Type B pancreatic cell (in vitro differentiated cells): ENCODE measurements at regions not wholly inside any gene's neighbourhood (a gene's known extent, or its start where the extent isn't known, plus 50 kb on each side); places are given as distances from the start of the nearest gene placed in this dataset.
"Not testable (repeated sequence)": the region's sequence is repeated elsewhere in the genome, so short reads cannot be mapped to it uniquely, and the experiment has no call there.

Experiments used
- DNase-seq: peaks from one replicate; pipeline ENCODE4 v3.0.0; 2021; ENCODE audit warnings: mixed read lengths; ENCODE audit not compliant: unreplicated experiment; ENCODE audit errors: extremely low spot score
- H3K27ac Mint-ChIP-seq: 2 replicates; pipeline ENCODE4 v1.8.0; 2021; ENCODE audit warnings: mild to moderate bottlenecking, mixed read lengths
- H3K27me3 Mint-ChIP-seq: 2 replicates; pipeline ENCODE4 v1.8.0; 2021; ENCODE audit warnings: mixed read lengths
- H3K36me3 Mint-ChIP-seq: 2 replicates; pipeline ENCODE4 v1.8.0; 2021; ENCODE audit warnings: mixed read lengths
- H3K4me1 Mint-ChIP-seq: one replicate; pipeline ENCODE4 v1.8.0; 2021; ENCODE audit warnings: mixed read lengths; ENCODE audit not compliant: unreplicated experiment
- H3K4me3 Mint-ChIP-seq: 2 replicates; pipeline ENCODE4 v1.8.0; 2021; ENCODE audit warnings: mild to moderate bottlenecking, mixed read lengths
- H3K9me3 Mint-ChIP-seq: 2 replicates; pipeline ENCODE4 v1.8.0; 2021; ENCODE audit warnings: mixed read lengths
- TF ChIP-seq, protein P1 (sequence below): fragments of 200-600 bp; sonication (generic); conservative IDR thresholded peaks from 2 replicates; pipeline ENCODE4 v1.5.0; 2021; ENCODE audit warnings: antibody characterized with exemption, mild to moderate bottlenecking

DNA sequence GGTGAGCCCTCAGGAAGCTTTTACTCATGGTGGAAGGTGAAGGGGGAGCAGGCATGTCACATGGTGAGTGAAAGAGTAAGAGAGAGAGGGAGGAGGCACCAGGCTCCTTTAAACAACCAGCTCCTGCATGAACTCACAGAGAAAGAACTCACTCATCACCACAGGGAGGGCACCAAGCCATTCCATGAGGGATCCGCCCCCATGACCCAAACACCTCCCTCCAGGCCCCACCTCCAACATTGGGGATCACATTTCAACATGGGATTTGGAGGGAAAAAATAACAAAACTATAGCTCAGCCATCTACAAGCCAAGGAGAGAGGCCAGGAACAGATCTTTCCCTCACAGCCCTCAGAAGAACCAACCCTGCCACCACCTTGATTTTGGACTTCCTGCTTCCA is 153.9 kb downstream of the GOLGA8K start:
- H3K9me3 Mint-ChIP-seq, H3K4me3 Mint-ChIP-seq, H3K27me3 Mint-ChIP-seq, H3K27ac Mint-ChIP-seq, H3K36me3 Mint-ChIP-seq, DNase-seq, H3K4me1 Mint-ChIP-seq: not testable (repeated sequence)

DNA sequence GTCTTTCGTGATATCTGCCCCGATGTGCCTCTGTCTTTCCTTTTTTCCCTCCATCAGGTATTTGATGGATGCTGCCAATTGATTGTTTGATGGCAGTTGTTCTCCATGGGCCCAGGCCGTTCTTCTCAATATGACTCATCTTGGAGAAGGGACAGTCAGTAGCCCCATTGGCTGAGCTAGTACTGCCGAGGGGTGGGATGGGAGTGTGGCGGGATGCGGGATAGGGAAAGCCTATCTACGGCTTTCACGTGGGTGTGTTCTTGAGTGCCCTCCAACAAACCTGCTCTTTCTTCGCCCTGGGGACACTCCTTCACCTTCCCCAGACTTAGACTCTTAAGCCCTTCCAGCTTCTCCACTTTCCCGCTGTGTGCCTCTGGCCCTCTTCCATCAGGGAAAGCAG is 159.4 kb downstream of the GOLGA8K start:
- not testable (repeated sequence) for H3K27ac Mint-ChIP-seq, DNase-seq, H3K9me3 Mint-ChIP-seq, H3K4me1 Mint-ChIP-seq, H3K27me3 Mint-ChIP-seq, H3K4me3 Mint-ChIP-seq, H3K36me3 Mint-ChIP-seq

DNA sequence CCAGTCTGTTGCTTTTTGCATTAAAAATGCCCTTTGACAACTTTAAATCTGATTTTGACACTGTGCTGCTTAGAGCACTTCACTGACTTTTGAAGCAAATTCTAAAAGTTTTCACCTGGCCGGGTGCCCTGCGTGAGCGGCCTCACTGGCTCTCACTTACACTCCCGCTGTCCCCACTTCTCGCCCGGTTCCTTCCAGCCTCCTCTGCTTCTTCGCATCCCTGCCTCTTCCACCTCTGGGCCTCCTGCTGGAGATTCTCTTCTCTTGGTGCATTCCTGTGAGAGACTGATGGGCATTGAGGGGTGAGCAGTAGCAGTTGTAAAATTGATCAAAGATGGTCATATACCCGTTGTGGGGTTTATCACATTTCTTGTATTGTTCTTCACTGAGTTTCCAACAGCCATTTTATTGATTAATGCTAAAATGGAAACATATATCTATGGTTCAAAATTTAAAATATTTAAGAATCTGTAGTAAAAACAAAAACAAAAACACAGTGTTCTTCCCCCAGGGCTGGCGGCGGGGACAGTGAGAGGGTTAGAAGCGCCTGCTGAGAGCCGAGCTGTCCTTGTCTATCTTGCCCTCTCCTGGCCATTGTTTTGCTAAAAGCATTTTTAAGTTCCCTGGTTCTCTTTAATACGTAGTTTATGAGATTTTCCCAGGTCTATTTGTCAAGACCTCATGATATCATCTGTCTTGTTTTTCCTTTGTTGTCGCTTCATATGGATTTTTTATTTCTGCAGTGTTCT is 160.1 kb downstream of the GOLGA8K start:
- not testable (repeated sequence) for H3K27me3 Mint-ChIP-seq, H3K27ac Mint-ChIP-seq, H3K4me3 Mint-ChIP-seq, H3K4me1 Mint-ChIP-seq, DNase-seq, H3K36me3 Mint-ChIP-seq, H3K9me3 Mint-ChIP-seq

DNA sequence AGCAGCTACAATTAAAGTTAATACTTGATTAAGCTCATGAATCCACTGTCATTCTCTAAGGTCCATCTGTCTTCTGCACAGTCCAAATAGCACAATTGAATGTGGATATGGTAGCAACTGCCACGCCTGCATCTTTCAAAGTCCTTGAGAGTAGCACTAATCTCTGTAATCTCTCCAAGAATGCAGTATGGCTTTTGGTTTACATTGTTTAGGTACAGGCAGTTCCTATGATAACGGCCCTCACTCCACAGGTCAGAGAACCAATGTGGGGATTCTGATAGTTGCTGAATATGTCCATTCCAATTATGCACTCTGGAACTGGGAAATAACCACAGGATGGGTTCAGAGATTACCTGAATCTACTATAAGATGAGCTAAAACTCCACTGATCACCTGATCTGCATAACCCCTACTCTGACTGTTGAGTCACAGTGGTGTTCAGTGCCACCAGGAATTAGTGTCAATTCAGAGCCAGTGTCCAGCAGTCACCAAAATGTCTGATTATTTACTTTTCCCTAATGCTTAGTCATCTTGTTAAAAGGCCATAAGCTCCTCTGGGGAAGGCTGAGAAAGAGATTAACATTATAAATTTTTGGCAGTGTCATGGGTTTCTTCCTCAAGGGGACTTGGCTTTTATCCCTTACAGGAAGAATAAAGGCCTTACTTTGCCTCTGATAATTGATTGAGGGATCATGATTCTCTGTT is 175.5 kb downstream of the GOLGA8K start:
- H3K27me3 Mint-ChIP-seq, H3K4me3 Mint-ChIP-seq, H3K4me1 Mint-ChIP-seq, DNase-seq, H3K9me3 Mint-ChIP-seq, H3K36me3 Mint-ChIP-seq, H3K27ac Mint-ChIP-seq: not testable (repeated sequence)

DNA sequence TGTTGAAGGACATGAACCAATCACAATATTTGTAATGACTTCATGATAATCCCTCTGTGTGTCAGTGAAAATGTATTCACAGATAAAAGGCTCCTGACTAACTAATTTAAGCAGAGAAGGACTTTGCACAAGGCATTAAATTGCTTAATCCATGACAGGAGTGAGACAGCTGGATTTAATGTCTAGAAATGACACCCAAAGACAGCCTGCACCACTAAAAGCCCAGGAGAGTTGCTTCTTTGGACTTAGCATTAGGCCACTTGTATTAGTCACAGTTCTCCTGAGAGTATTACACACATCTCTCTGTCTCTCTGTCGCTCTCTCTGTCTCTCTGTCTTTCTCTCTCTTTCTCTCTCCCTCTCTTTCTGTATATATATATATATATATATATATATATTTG is 180.4 kb downstream of the GOLGA8K start:
- no peaks in the 10 kb centered on the region for H3K9me3 Mint-ChIP-seq
- H3K4me1 Mint-ChIP-seq: no peaks in the 10 kb centered on the region
- H3K36me3 Mint-ChIP-seq: no peaks in the 10 kb centered on the region
- TF ChIP-seq, protein P1, sequence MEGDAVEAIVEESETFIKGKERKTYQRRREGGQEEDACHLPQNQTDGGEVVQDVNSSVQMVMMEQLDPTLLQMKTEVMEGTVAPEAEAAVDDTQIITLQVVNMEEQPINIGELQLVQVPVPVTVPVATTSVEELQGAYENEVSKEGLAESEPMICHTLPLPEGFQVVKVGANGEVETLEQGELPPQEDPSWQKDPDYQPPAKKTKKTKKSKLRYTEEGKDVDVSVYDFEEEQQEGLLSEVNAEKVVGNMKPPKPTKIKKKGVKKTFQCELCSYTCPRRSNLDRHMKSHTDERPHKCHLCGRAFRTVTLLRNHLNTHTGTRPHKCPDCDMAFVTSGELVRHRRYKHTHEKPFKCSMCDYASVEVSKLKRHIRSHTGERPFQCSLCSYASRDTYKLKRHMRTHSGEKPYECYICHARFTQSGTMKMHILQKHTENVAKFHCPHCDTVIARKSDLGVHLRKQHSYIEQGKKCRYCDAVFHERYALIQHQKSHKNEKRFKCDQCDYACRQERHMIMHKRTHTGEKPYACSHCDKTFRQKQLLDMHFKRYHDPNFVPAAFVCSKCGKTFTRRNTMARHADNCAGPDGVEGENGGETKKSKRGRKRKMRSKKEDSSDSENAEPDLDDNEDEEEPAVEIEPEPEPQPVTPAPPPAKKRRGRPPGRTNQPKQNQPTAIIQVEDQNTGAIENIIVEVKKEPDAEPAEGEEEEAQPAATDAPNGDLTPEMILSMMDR: no peak
- no peak for DNase-seq
- H3K27ac Mint-ChIP-seq: no peak overlapping the region
- H3K4me3 Mint-ChIP-seq: no peak overlapping the region
- H3K27me3 Mint-ChIP-seq: no peaks in the 10 kb centered on the region
